SKM-1 treated with dmso at 0.1 percent for 144 hours (cell line): ENCODE measurements at regions not wholly inside any gene's neighbourhood (a gene's known extent, or its start where the extent isn't known, plus 50 kb on each side); places are given as distances from the start of the nearest gene placed in this dataset.
A peak's percentile ranks its signal among the peaks of the same experiment; 100 is the strongest.
"Not testable (repeated sequence)": the region's sequence is repeated elsewhere in the genome, so short reads cannot be mapped to it uniquely, and the experiment has no call there.

Experiments used
- DNase-seq: peaks from one replicate; lab custom pipeline; 2025; ENCODE audit not compliant: unreplicated experiment; lab: John Stamatoyannopoulos, UW

GRCh38 chr6:74519163-74519562 lies 686.7 kb downstream of the COL12A1 start:
- DNase-seq = no peak

DNA sequence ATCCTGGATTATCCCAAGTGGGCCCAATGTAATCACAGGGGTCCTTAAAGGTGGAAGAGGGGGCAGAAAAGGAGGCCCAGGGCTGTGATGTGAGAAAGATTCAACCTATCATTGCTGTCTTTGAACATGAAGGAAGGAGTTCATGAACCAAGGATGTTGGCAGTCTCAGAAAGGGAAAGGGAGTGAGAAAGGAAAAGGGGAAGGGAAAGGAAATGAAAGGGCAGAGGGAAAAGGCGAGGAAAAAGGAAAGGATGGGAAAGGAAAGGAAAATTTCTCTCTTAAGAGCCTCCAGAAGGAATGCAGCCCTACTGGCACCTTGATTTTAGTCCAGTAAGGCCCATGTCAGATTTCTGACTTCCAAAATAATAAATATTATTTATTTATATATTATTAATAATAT lies 687.8 kb downstream of the COL12A1 start:
- no peak for DNase-seq

DNA sequence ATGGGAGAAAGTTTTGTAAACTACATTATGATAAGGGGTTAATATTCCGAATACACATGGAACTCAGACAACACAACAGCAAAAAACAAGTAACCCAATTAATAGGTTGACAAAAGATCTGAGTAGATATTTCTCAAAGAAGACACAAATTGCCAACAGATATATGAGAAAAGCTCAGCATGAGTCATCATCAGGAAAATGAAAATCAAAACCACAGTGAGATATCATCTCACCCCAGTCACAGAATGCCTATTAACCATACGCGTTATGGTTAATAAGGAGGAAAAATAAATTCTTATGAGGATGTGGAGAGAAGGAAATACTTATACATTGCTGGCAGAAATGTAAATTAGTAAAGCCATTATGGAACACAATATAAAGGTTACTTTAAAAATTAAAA lies 695.0 kb downstream of the COL12A1 start:
- no peak for DNase-seq

DNA sequence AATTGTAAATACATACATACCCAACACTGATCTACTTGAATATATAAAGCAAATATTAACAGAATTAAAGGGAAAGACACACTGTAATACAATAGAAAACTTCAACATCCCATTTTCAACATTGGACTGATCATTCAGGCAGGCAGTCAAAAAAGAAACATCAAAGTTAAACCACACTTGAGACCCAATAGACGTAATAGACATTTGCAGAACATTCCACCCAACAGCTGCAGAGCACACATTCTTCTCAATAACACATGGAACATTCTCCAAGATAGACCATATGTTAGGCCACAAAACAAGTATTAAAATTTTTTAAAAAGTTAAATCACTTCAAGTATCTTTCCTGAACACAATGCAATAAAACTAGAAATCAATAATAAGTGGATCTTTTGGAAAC lies 698.2 kb downstream of the COL12A1 start:
- no peak for DNase-seq

DNA sequence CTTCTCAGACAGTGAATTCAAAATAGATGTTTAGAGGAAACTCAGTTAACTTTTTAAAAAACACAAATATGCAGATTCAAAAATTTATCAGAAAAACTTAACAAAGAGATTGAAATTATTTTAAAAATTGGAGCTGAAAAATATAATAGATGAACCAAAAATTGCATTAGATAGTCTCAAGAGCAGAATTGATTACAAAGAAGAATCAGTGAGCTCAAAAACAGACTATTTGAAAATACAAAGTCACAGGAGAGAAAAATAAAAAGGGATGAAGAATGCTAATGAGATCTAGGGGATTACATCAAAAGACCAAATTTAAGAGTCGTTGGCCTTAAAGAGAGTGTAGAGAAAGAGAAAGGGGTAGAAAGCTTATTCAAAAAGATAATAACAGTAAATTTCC lies 700.5 kb downstream of the COL12A1 start:
- DNase-seq = no peak

DNA sequence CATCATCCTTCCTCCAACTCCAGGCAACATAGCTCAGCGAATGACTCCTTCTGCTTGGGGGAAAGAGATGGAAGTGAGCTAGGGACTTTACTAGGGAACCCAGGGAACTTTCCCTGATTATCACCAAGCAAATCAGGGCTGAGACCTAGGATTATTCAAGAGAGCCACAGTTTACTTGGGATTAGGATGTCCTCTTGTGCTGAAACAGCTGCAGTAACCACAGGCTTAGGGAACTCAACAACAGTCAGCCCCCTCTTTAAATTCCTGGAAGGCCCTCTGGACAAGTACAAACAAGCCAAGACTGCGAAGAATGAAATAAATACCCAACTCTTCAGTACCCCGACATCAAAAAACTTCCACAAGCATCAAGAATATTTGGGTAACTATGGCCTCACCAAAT lies 700.9 kb downstream of the COL12A1 start:
- DNase-seq = no peak

DNA sequence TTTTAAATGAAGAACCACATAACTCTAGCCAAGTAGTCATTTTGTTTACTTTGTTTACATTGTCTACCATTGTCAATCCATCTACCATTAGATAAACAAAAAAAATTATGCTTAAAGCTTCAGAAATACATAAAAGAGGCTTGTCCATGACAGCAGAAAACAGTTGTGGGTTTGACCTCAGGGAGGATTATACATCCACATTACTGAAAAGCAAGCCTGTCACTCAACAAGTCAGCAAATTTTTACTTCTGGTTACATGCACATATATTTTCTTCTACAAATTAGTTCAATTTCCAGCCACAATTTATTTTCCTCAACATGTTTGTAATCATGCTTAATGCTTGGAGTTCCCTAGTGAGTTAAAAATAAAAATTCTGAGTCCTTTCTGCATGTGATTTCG lies 713.3 kb downstream of the COL12A1 start:
- no peak for DNase-seq

DNA sequence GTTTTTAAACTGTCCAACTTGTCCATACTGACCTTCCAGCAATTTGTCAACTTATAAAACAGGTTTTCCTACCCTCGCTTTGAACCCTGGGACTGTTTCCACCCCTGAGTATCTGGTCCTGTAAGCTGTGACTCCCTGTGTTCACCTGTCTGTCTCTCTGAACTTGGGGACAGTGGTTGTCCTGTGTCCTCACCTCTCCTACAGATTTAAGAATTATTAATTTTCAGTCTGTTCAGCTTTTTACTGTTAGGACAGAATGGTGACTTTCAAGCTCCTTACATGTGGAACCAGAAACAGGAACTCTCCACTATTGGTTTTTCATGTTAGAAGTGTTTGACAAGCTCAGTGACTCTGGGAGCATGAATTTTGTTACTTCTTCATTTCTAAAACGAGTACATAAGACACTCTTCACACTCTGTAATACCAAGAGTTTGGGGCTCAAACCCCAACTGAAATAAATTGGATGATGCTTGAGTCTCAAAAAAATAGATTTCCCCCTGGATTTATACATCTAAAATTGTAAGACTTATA lies 713.9 kb downstream of the COL12A1 start:
- peak; percentile 29 for DNase-seq

GRCh38 chr6:74488726-74489125 lies 717.1 kb downstream of the COL12A1 start:
- not testable (repeated sequence) for DNase-seq

DNA sequence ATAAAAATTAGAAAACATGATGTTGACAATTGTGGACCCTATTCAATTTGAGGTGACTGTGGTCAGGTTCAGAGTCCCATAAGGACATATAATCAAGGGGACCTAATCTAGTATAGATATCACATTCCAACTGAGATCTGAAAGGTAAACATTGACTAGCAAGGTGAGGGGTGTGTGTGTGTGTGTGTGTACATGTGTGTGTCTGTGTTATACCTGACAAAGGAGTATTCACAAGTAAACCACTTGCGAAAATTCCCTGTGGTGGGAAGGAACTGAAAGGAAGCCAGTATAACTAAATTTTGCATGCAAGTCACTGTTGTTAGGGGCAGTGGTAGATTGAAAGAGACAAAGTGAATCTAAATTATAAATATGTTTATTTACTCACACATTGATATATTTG lies 723.7 kb downstream of the COL12A1 start:
- no peak for DNase-seq

- DNase-seq = no peak
These were observed 725.3 kb downstream of the COL12A1 start for GRCh38 chr6:74480561-74480960.

GRCh38 chr6:74479960-74480359 lies 725.9 kb downstream of the COL12A1 start:
- no peak for DNase-seq

DNA sequence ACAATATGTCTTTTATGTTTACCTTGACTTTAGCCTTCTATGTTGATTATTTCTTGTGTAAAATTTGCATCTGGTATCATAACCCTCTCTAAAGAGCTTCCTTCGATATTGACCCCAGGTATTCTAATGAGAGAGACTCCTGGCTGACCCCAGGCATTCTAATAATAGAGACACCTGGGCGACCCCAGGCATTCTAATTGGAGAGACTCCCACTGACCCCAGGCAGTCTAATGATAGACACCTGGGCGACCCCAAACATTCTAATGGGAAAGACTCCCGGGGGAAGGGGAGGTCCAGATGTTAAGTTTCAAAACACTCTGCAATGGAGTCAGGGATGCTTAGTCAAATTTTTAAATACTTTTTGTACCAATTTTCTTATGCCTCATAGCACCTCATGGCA lies 726.4 kb downstream of the COL12A1 start:
- DNase-seq = no peak

DNA sequence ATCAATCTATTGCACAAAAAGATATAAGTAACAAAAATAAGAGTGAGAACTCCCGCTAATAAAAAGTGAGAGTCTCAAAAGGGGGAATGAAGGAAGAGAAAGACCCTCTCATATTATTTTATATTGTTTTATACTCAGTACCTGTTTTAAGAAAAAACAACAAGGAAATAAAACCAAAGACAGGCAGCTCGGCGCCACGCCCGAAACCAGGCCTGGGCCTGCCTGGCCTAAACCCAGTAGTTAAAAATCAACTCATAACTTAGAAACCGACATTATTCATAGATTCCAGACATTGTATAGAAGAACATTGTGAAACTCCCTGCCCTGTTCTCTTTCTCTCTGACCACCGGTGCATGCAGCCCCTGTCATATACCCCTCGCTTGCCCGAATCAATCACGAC lies 731.8 kb downstream of the COL12A1 start:
- DNase-seq = not testable (repeated sequence)

- DNase-seq = not testable (repeated sequence)
These were observed 737.3 kb downstream of the COL12A1 start for GRCh38 chr6:74468552-74468951.

DNA sequence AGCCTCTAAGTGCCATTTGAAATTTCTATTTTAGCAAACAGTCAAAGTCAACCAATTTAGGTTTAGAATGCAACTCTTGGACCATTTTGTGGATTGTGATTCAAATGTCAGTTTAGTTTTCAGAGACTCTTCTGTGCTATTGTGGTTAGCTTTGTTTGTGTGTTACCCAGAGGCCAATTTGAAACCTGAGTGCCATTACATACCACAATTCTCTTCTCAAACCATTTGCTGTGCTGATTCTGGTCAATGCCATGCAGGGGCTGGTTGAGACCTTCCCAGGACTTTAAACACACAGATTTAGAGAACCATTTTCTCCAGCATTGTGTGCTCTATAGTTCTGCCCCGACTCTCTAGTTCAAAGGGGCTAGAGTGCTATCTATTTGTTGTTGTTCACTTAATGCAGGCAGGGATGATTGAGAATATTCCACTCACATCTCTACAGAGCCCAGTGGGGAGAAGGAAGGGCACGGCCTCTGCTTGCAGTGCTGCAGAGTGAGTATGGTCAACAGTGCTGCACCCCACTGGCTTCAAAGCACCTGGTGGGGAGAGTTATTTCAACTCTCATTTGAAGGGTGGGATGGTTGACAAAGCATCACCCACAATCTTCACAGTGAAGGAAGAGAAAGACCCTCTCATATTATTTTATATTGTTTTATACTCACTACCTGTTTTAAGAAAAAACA lies 738.2 kb downstream of the COL12A1 start:
- no peak for DNase-seq

DNA sequence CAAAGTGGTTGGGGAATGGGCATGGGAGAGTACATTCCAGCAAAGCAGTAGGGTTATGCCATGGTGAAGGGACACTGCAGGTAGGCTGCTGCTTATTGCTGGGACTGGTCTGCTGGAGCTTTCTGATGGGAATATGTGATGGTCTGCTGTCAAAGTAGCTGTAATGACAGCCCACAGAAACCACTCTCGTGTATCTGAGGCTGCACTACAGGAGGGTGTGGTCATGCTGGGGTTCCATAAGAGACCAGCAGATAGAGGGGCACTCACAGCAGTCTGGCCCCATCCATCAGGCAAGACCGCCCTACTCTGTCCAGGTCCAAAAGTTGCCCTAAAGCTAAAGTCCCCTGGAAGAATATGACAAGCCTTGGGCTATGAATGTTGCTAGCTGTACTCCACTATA lies 739.3 kb downstream of the COL12A1 start:
- DNase-seq = no peak

DNA sequence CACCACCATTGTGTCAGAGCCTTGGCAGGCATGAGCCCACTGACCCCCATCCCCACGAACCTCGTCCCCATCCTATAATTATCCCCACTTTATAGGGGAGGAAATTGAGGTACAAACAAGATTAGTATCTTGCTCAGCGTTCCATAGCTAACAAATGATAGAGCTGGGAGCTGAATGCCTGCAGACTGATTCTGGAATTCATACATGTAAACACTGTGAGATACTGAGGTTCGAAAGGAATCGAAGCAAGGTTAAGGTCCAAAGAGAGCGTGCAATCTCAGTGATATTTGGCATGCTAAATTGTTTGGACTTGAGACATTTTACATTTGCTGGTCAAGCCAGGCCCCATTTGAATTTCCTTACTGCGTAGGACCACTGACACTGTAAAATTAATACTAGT lies 746.6 kb downstream of the COL12A1 start:
- DNase-seq = no peak

- DNase-seq = no peak
These were observed 747.3 kb downstream of the COL12A1 start for GRCh38 chr6:74458536-74458935.

- no peak for DNase-seq
These were observed 750.1 kb downstream of the COL12A1 start for GRCh38 chr6:74455786-74456185.

DNA sequence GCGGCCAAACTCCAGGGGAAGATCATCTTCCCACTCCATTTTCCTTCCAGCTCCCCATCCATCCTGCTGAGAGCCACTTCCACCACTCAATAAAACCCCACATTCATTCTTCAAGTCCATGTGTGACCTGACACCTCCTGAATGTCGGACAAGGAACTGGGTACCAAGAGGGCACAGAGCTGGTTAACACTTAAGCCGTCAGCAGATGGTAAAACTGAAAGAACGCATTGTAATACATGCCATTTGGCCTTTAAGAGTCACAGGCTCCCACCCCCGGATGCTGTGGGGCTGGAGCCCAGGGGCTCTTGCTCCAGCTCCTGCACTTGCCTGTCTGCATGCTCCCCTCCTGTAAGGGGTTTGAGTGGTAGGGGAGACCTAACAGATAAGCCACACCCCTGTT lies 753.9 kb downstream of the COL12A1 start:
- DNase-seq = no peak

DNA sequence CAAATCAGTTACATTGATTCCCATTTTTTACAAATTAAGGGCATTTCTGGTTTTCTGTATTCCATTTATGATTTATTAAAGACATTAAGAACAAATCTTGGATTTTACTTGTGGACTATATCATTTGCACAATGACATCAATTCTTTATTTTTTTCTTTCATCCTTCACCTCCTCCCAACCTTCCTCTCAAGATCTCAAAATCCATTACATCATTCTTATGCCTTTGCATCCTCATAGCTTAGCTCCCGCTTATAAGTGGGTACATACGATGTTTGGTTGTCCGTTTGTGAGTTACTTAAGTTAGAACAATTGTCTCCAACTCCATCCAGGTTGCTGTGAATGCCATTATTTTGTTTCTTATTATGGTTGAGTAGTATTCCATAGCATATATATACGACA lies 752.8 kb downstream of the CD109 start:
- no peak for DNase-seq

GRCh38 chr6:74447013-74447412 lies 751.0 kb downstream of the CD109 start:
- DNase-seq = no peak
